ENCODE measurements at regions not wholly inside any gene's neighbourhood (a gene's known extent, or its start where the extent isn't known, plus 50 kb on each side); places are given as distances from the start of the nearest gene placed in this dataset.

GRCh38 chr4:82069883-82070638, 303.7 kb downstream of the HNRNPD start (continued):
- TF ChIP-seq CTCF (IDR thresholded peaks at IDR 0.05; ENCODE audit: control extremely low read depth in 1 of 3, insufficient read depth in 1 of 3, low read depth in 1 of 3, low read length in 3 of 3), result no peak
- no peak for TF ChIP-seq ZNF274 (IDR thresholded peaks at IDR 0.05; ENCODE audit: borderline replicate concordance, extremely low read depth, low read length)
- TF ChIP-seq SIN3A (conservative IDR thresholded peaks at IDR 0.05 in 1 of 2, IDR thresholded peaks at IDR 0.05 in 1 of 2; ENCODE audit: low read depth in 1 of 2, low read length in 2 of 2), result no peak
- no peak for TF ChIP-seq ATF2 (IDR thresholded peaks at IDR 0.05; ENCODE audit: low read length)

All from H1 (cell line).